ENCODE measurements at regions not wholly inside any gene's neighbourhood (a gene's known extent, or its start where the extent isn't known, plus 50 kb on each side); places are given as distances from the start of the nearest gene placed in this dataset.
A peak's percentile ranks its signal among the peaks of the same experiment; 100 is the strongest.

GRCh38 chr20:20946122-20946759 is 159.9 kb downstream of the LINC00237 start (continued):
- TF ChIP-seq CUX1 (CRISPR knock-in tag; IDR thresholded peaks at IDR 0.05) (no peak), ATF3 (IDR thresholded peaks at IDR 0.05) (peak; percentile 82), ATF3 (CRISPR knock-in tag; conservative IDR thresholded peaks at IDR 0.05) (peak; percentile 51; the same call in 1 of the 2 replicates), NCOR1 (IDR thresholded peaks at IDR 0.05) (peak; percentile 91), EHMT2 (IDR thresholded peaks at IDR 0.05) (peak; percentile 22; the same call in 1 of the 2 replicates), TCF3 (CRISPR knock-in tag; IDR thresholded peaks at IDR 0.05) (peak; percentile 95), ARID1B (IDR thresholded peaks at IDR 0.05) (peak; percentile 97), ZNF584 (CRISPR knock-in tag; IDR thresholded peaks at IDR 0.05; ENCODE audit: low read depth) (peak; percentile 76; the same call in 1 of the 2 replicates), GTF3C2 (IDR thresholded peaks at IDR 0.05; ENCODE audit: borderline replicate concordance, extremely low read depth, insufficient read length) (no peak), HDAC8 (tag; IDR thresholded peaks at IDR 0.05) (no peak), ZNF395 (CRISPR knock-in tag; IDR thresholded peaks at IDR 0.05) (peak; percentile 68; the same call in 1 of the 2 replicates), NFIC (IDR thresholded peaks at IDR 0.05) (peak; percentile 84), EP300 (IDR thresholded peaks at IDR 0.05; ENCODE audit: low read length) (peak; percentile 80; the same call in 1 of the 2 replicates), TRIM25 (IDR thresholded peaks at IDR 0.05; ENCODE audit: borderline replicate concordance) (no peak), BCOR (IDR thresholded peaks at IDR 0.05) (0 out of 2 replicates have a peak, but pooled peaks have one; percentile 33)

All from K562 (cell line).